ENCODE measurements at regions not wholly inside any gene's neighbourhood (a gene's known extent, or its start where the extent isn't known, plus 50 kb on each side); places are given as distances from the start of the nearest gene placed in this dataset.

DNA sequence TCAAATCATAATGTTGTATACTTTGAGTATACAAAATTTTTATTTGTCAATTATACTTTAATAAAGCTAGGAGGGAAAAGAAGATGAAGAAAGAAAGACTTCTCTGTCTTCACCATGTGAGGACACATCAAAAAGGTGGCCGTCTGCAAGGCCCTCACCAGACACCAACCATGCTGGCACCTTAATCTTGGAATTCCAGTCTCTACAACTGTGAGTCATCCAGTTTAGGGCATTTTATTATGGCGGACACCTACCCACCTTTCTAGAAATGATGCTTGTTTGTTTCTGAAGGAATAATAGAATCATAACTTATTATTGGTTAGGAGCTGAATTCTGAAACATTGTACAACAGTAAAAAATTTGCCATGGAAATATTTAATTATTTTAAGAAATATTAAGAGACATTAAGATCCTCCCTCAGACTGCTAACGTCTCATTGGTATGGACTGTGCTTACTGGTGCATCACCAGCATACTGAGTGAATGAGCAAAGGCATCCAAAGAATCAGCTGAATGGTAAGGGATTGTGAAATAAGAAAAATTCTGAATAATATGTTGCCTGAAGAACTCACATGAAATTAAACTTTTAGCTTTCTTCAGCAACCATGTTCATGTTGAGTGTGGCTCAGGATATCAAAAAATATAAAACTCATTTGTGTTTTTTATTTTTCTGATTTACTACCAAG, 536.6 kb downstream of the HTR7 start:
- TF ChIP-seq, protein P1, sequence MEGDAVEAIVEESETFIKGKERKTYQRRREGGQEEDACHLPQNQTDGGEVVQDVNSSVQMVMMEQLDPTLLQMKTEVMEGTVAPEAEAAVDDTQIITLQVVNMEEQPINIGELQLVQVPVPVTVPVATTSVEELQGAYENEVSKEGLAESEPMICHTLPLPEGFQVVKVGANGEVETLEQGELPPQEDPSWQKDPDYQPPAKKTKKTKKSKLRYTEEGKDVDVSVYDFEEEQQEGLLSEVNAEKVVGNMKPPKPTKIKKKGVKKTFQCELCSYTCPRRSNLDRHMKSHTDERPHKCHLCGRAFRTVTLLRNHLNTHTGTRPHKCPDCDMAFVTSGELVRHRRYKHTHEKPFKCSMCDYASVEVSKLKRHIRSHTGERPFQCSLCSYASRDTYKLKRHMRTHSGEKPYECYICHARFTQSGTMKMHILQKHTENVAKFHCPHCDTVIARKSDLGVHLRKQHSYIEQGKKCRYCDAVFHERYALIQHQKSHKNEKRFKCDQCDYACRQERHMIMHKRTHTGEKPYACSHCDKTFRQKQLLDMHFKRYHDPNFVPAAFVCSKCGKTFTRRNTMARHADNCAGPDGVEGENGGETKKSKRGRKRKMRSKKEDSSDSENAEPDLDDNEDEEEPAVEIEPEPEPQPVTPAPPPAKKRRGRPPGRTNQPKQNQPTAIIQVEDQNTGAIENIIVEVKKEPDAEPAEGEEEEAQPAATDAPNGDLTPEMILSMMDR (IDR thresholded peaks at IDR 0.05; ENCODE audit: low read depth, low read length, missing input control): no peak
- no peak for TF ChIP-seq RAD21 (IDR thresholded peaks at IDR 0.05)
- no peak for TF ChIP-seq YY1 (IDR thresholded peaks at IDR 0.05)
- TF ChIP-seq, protein P2, sequence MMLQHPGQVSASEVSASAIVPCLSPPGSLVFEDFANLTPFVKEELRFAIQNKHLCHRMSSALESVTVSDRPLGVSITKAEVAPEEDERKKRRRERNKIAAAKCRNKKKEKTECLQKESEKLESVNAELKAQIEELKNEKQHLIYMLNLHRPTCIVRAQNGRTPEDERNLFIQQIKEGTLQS (IDR thresholded peaks at IDR 0.05): no peak
- TF ChIP-seq, protein P3, sequence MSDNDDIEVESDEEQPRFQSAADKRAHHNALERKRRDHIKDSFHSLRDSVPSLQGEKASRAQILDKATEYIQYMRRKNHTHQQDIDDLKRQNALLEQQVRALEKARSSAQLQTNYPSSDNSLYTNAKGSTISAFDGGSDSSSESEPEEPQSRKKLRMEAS (IDR thresholded peaks at IDR 0.05): no peak
- TF ChIP-seq NR2F2 (IDR thresholded peaks at IDR 0.05): no peak
- TF ChIP-seq, protein P4, sequence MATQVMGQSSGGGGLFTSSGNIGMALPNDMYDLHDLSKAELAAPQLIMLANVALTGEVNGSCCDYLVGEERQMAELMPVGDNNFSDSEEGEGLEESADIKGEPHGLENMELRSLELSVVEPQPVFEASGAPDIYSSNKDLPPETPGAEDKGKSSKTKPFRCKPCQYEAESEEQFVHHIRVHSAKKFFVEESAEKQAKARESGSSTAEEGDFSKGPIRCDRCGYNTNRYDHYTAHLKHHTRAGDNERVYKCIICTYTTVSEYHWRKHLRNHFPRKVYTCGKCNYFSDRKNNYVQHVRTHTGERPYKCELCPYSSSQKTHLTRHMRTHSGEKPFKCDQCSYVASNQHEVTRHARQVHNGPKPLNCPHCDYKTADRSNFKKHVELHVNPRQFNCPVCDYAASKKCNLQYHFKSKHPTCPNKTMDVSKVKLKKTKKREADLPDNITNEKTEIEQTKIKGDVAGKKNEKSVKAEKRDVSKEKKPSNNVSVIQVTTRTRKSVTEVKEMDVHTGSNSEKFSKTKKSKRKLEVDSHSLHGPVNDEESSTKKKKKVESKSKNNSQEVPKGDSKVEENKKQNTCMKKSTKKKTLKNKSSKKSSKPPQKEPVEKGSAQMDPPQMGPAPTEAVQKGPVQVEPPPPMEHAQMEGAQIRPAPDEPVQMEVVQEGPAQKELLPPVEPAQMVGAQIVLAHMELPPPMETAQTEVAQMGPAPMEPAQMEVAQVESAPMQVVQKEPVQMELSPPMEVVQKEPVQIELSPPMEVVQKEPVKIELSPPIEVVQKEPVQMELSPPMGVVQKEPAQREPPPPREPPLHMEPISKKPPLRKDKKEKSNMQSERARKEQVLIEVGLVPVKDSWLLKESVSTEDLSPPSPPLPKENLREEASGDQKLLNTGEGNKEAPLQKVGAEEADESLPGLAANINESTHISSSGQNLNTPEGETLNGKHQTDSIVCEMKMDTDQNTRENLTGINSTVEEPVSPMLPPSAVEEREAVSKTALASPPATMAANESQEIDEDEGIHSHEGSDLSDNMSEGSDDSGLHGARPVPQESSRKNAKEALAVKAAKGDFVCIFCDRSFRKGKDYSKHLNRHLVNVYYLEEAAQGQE (IDR thresholded peaks at IDR 0.05): no peak
- TF ChIP-seq SP1 (IDR thresholded peaks at IDR 0.05): no peak
- no peak for TF ChIP-seq JUND (IDR thresholded peaks at IDR 0.05)
- no peak for TF ChIP-seq TAF1 (conservative IDR thresholded peaks at IDR 0.05)
- no peak for TF ChIP-seq EGR1 (IDR thresholded peaks at IDR 0.05; ENCODE audit: low read depth in 2 of 2)
- no peak for TF ChIP-seq RXRA (IDR thresholded peaks at IDR 0.05)
- TF ChIP-seq GABPA (IDR thresholded peaks at IDR 0.05 in 1 of 2, conservative IDR thresholded peaks at IDR 0.05 in 1 of 2): no peak
- TF ChIP-seq, protein P5, sequence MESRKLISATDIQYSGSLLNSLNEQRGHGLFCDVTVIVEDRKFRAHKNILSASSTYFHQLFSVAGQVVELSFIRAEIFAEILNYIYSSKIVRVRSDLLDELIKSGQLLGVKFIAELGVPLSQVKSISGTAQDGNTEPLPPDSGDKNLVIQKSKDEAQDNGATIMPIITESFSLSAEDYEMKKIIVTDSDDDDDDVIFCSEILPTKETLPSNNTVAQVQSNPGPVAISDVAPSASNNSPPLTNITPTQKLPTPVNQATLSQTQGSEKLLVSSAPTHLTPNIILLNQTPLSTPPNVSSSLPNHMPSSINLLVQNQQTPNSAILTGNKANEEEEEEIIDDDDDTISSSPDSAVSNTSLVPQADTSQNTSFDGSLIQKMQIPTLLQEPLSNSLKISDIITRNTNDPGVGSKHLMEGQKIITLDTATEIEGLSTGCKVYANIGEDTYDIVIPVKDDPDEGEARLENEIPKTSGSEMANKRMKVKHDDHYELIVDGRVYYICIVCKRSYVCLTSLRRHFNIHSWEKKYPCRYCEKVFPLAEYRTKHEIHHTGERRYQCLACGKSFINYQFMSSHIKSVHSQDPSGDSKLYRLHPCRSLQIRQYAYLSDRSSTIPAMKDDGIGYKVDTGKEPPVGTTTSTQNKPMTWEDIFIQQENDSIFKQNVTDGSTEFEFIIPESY (IDR thresholded peaks at IDR 0.05): no peak
